ENCODE measurements at regions not wholly inside any gene's neighbourhood (a gene's known extent, or its start where the extent isn't known, plus 50 kb on each side); places are given as distances from the start of the nearest gene placed in this dataset.

DNA sequence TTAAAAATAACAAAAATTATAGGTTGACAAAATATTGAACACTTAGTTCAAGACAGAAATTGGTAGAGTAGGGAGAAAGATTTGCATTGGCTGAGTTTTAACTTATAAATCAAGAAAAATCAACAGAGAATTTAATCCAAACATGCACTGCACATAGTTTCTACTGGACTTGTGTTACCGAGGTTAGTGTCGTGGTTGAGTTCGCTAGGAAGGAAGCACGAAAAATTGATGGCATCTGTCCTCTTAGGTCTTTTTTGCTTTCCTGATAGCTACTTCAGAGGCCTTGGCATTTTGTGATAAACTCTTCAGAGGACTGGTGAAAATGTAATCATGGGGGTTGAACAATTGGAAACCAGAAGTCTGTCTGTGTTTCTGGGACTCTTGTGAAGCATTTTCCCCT lies 392.9 kb downstream of the NUAK1 start:
- no peak overlapping the region for H3K27ac Mint-ChIP-seq
- peaks cover 7% of the 10 kb centered on the region in 2 donors for H3K27me3 Mint-ChIP-seq
- no peaks in the 10 kb centered on the region for H3K4me1 Mint-ChIP-seq (ENCODE audit: low read depth in 2 of 2)
- H3K4me3 Mint-ChIP-seq, result no peak overlapping the region
- no peaks in the 10 kb centered on the region for H3K36me3 Mint-ChIP-seq
- ATAC-seq, result no peak
- H3K9me3 Mint-ChIP-seq, result no peaks in the 10 kb centered on the region
- DNase-seq (ENCODE audit: low spot score), result no peak

DNA sequence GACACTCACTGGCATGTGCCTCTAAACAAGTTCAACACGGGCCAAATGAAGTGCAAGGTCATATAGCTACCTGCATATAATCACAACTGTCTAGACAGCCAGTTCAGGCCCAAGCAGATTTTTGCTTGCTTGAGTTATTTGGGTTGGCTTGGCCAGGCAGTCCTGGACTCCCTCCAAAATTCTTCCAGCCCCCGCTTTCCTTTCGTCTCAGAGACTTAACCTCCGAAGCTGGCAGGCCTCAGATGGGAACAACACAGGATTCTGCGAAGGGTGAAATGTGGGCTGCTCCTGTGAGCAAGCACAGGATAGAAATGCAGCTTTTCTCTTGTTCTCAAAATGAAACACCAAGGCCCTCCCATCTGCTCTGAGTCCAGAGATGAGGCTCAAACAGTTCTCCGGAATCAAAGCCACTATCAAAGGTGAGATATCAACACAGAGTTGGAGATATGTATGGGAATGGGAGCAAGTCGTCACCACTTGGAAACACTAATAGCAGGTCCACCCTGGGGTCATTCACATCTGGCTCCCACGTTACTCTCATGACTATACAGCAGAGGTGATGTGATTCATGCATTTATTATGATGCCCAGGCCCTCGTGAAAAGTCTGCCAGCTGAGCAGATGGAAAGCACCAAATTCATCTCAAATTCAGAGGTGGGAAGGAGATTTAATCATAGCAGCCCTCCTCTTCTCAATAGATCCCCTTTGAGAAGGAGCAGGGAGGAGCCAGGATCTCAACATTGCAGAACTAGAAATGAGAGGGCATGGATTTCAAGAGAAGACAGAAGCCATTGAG lies 389.8 kb downstream of the NUAK1 start:
- Mint-ChIP-seq H3K36me3 (no peaks in the 10 kb centered on the region), H3K27ac (no peak overlapping the region), H3K4me1 (ENCODE audit: low read depth in 2 of 2) (no peaks in the 10 kb centered on the region), H3K9me3 (no peaks in the 10 kb centered on the region), H3K27me3 (peaks cover 0 to 7% of the 10 kb centered on the region in 2 donors), H3K4me3 (no peak overlapping the region)
- ATAC-seq (no peak), DNase-seq (ENCODE audit: low spot score) (no peak)

DNA sequence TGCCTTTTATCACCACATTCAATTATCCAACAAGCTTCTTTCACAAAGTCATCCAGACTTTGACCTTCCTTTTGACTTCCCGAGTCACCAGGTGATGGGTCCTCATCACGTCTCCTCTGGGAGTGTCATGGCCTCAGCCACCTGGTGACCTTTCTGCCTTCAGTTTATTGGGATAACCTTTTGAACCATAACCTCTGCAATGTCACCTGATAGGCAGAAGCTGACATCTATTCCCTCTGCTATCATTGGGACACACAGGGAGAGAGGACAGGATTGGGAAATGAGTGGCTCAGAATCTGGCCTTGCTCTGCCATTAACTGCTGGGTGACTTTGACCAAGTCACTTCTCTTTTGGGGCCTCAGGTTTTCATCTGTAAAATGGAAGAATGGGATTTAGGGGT lies 388.7 kb downstream of the NUAK1 start:
- Mint-ChIP-seq H3K36me3 (no peaks in the 10 kb centered on the region), H3K27me3 (peaks cover 0 to 6% of the 10 kb centered on the region in 2 donors), H3K9me3 (no peaks in the 10 kb centered on the region), H3K27ac (no peak overlapping the region), H3K4me1 (ENCODE audit: low read depth in 2 of 2) (no peaks in the 10 kb centered on the region), H3K4me3 (no peak overlapping the region)
- no peak for ATAC-seq
- DNase-seq (ENCODE audit: low spot score), result no peak

DNA sequence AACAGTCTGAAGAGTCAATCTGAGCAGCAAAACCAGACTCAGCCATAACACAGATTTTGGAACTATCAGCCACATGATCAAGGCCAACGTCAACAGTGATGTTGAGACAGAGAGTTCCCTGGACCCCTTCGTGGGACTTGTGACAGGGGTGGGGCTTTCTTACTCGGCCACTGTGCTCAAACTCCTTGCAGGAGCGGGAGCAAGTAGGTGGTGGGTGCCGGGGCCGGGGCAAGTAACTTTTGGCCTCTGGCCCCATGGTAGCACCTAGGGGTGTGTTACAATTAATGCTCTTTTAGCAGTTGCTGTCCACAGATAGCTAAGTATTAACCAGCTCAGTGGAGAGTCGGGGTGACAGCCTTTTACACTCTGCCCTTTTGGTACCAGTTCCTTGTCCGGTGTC lies 384.4 kb downstream of the NUAK1 start:
- Mint-ChIP-seq H3K27ac (no peak overlapping the region), H3K4me3 (no peak overlapping the region), H3K9me3 (no peaks in the 10 kb centered on the region), H3K4me1 (ENCODE audit: low read depth in 2 of 2) (no peaks in the 10 kb centered on the region), H3K27me3 (no peaks in the 10 kb centered on the region), H3K36me3 (no peaks in the 10 kb centered on the region)
- ATAC-seq (no peak), DNase-seq (ENCODE audit: low spot score) (no peak)

DNA sequence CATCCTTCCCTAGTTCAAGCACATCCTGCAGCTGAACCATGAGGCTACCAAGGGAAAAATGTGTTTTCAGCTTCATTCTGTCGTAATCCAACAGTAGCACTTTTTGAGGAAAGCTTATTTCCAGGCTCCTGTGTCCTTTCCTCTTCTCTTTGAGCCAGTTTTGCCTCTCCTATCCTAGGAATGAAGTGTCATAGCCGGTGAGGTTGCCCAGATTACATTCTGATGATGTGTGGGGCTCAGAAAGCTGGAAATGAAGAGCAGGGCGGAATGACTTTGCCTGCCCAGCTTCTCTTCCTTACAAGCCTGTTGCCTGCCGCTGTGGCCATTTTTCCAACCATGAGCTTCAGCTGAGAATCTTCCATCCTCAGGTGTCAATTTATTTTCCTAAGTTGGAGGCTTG lies 381.8 kb downstream of the NUAK1 start:
- no peak overlapping the region for H3K27ac Mint-ChIP-seq
- no peaks in the 10 kb centered on the region for H3K4me1 Mint-ChIP-seq (ENCODE audit: low read depth in 2 of 2)
- H3K4me3 Mint-ChIP-seq, result no peak overlapping the region
- ATAC-seq (no peak), DNase-seq (ENCODE audit: low spot score) (no peak)
- no peaks in the 10 kb centered on the region for H3K36me3 Mint-ChIP-seq
- H3K9me3 Mint-ChIP-seq, result no peaks in the 10 kb centered on the region
- H3K27me3 Mint-ChIP-seq, result no peaks in the 10 kb centered on the region

DNA sequence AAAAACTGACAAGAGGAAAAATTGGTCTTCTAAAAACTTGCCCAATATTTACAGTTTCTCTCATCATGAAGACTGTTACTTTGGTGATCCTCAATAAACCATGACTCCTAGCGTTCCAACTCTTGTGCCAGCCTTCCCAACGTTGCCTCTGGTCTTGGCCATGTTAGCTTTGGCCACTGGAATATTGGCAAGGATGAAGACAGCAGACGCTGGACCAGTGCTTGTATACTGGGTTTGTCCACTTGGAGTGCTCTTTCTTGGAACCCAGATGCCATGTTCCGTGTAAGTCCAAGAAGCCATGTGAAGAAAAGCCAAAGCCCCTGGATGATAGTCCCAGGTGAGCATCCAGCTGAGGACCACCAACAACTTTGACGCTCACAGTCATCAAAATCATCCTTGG lies 379.6 kb downstream of the NUAK1 start:
- Mint-ChIP-seq H3K36me3 (no peaks in the 10 kb centered on the region), H3K9me3 (peaks cover 4% of the 10 kb centered on the region), H3K4me3 (no peak overlapping the region), H3K4me1 (ENCODE audit: low read depth in 2 of 2) (no peaks in the 10 kb centered on the region), H3K27ac (no peak overlapping the region), H3K27me3 (peaks cover 5 to 10% of the 10 kb centered on the region in 2 donors)
- DNase-seq (ENCODE audit: low spot score), result no peak
- ATAC-seq, result no peak

DNA sequence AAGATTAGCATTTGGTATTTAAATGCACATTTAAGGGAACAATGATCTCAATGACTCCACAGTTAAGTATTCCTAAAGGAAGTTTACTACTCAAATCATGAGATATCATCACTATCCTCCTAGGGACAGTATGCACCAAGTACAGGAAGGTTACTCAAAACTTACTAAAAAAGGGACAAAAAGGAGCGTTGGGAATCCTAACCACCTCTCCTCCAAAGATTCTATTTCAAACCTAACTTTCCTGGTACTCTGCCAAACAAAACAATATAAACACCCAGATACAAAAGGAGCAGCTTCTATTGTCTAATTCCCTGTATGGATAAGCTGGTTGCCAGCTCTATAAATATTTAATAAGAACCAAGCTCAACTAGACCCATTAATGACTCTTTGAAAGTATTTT lies 377.7 kb downstream of the NUAK1 start:
- no peak for ATAC-seq
- Mint-ChIP-seq H3K4me1 (ENCODE audit: low read depth in 2 of 2) (no peaks in the 10 kb centered on the region), H3K27ac (no peak overlapping the region), H3K27me3 (peaks cover 8 to 10% of the 10 kb centered on the region in 2 donors), H3K36me3 (no peaks in the 10 kb centered on the region), H3K4me3 (no peak overlapping the region), H3K9me3 (peaks cover 4% of the 10 kb centered on the region)
- DNase-seq (ENCODE audit: low spot score), result no peak

DNA sequence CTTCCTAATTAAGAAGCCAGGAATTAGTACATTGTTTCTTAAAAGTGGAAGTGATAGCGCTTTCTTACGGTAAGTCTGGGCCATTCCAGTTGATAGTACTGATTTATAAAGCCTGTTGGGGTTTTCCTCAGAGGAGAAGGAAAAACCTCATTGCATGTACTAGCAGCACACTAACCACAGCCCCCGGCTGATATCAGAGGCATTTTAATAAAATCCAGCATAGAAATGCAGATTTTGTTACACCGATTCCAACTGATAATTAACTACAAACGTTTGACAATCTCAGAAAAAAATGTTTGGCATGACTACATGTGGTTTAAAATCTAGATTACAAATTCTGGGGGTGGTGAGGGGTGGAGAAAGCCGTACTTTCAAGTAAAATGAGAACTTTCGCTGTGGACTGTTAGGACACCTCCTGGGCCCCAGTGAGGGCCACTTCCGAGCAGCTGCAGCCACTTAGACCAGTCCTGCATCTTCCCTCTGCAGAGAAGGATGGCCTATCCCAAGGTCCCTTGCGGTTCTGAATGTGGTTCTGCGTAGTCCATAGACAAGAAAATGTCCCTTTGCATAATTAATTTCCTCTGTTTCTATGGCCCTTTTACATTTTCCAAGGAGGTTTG lies 374.4 kb downstream of the NUAK1 start:
- DNase-seq (ENCODE audit: low spot score), result no peak
- Mint-ChIP-seq H3K27ac (no peak overlapping the region), H3K27me3 (peaks cover 13 to 19% of the 10 kb centered on the region in 2 donors), H3K9me3 (peaks cover 4% of the 10 kb centered on the region), H3K4me3 (no peak overlapping the region), H3K36me3 (no peaks in the 10 kb centered on the region), H3K4me1 (ENCODE audit: low read depth in 2 of 2) (no peaks in the 10 kb centered on the region)
- no peak for ATAC-seq

DNA sequence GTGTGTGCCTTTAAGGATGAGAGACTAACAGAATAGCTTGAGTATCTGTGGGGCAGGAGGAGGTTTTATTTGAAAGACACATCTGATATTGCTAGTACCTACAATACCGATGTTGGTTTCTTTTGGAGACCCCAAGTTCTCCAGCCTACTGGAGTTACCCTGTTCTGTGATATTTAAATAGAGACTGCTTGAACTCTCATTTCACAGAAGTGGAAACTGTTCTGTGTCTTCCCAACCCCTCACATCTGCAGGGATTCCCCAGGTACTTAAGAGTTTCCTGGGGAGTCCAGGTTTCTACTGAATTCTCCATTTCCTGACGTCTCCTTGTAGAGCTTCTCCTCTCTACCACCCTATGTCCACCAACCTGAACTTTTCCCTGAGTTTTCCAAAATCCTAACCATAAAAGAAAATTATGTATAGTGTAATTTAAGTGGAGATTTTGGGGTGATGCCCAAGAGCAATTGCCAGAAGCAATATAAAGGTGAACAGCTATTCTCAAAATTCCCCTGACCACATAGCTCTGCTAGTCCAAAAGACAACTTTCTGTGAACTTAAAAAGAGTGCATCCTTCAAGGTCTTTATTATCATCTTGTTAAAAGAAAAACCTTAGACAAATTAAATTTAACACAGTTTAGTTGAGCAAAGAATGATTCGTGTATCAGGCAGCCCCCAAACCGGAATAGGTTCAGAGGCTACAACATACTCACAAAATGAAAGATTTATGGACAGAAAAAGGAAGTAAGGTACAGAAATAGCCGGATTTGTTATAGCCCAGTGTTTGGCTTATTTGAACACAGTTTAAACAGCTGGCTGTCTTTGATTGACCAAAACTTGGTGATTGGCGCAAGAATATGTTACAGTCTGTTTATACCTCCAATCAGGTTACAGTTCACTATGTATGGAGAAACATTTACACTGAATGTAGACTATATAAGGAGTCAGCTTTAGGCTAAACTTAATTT lies 373.4 kb downstream of the NUAK1 start:
- DNase-seq (ENCODE audit: low spot score) (no peak), ATAC-seq (no peak)
- no peaks in the 10 kb centered on the region for H3K4me1 Mint-ChIP-seq (ENCODE audit: low read depth in 2 of 2)
- H3K27ac Mint-ChIP-seq, result no peak overlapping the region
- peaks cover 13 to 19% of the 10 kb centered on the region in 2 donors for H3K27me3 Mint-ChIP-seq
- no peak overlapping the region for H3K4me3 Mint-ChIP-seq
- H3K36me3 Mint-ChIP-seq, result no peaks in the 10 kb centered on the region
- H3K9me3 Mint-ChIP-seq, result peaks cover 4% of the 10 kb centered on the region

DNA sequence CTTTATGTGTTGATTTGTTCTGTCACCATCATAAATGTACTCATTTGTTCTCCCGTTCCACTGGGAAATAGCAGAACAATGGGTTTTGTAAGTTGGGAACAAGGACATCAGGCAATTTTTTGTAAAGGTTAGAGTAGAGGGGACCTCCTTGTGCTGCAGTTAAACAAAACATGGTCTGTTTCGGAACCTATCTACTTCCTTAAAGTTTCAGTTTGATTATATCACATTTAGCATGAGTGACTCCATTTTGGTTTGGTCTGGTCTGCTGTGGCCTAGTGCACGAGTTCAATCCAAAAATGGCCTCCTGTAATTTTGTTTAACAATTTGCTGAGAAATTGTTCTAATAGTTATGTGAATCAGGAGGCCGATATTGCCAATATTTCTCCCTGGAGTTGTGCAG lies 372.7 kb downstream of the NUAK1 start:
- DNase-seq (ENCODE audit: low spot score) (no peak), ATAC-seq (no peak)
- peaks cover 4% of the 10 kb centered on the region for H3K9me3 Mint-ChIP-seq
- H3K27me3 Mint-ChIP-seq, result peaks cover 15 to 24% of the 10 kb centered on the region in 2 donors
- no peaks in the 10 kb centered on the region for H3K36me3 Mint-ChIP-seq
- H3K27ac Mint-ChIP-seq, result no peak overlapping the region
- no peak overlapping the region for H3K4me3 Mint-ChIP-seq
- H3K4me1 Mint-ChIP-seq (ENCODE audit: low read depth in 2 of 2), result no peaks in the 10 kb centered on the region

DNA sequence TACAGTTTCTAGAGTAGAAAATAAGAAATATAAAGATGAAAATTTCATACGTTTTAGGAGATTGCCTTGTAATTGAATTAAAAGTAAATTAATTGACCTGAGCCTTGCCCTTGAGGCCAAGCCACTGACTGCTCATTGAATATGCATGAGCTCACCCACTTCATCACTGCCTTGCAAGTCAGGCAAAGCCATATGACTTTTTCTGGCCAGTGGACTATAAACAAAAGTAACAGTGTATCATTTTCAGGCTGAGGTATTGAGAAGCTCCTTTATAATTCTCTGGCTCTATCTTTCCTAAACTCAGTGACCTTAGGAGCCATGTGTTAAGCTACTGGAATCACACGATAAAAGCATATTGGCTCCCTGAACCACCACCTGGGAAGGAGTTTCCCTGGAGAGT lies 369.3 kb downstream of the NUAK1 start:
- H3K4me1 Mint-ChIP-seq (ENCODE audit: low read depth in 2 of 2), result no peaks in the 10 kb centered on the region
- no peaks in the 10 kb centered on the region for H3K9me3 Mint-ChIP-seq
- peaks cover 14 to 24% of the 10 kb centered on the region in 2 donors for H3K27me3 Mint-ChIP-seq
- DNase-seq (ENCODE audit: low spot score) (no peak), ATAC-seq (no peak)
- no peaks in the 10 kb centered on the region for H3K36me3 Mint-ChIP-seq
- no peak overlapping the region for H3K27ac Mint-ChIP-seq
- H3K4me3 Mint-ChIP-seq, result no peak overlapping the region

DNA sequence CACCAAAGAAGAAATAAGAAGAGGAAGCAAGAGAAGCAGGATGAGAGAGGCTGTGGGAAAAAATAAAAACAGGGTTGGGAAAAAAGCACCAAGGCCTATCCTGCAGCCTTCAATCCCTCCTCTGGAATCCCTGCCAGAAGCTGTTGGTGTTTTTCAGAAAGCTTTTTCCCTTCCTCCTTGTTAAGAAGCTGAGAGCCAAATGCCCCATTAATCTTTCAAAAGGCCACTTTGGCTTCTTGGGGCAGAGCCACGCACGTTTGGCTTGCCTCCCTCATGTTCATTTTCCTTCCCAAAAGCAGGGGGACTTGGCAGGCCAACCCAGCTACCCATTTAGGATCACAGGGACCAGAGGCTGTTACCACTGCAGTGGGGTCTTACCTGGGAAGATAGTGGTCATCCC lies 365.3 kb downstream of the NUAK1 start:
- Mint-ChIP-seq H3K4me1 (ENCODE audit: low read depth in 2 of 2) (no peaks in the 10 kb centered on the region), H3K36me3 (no peaks in the 10 kb centered on the region), H3K9me3 (no peaks in the 10 kb centered on the region), H3K27me3 (peaks cover 6 to 15% of the 10 kb centered on the region in 2 donors), H3K27ac (no peak overlapping the region), H3K4me3 (no peak overlapping the region)
- DNase-seq (ENCODE audit: low spot score) (no peak), ATAC-seq (no peak)

DNA sequence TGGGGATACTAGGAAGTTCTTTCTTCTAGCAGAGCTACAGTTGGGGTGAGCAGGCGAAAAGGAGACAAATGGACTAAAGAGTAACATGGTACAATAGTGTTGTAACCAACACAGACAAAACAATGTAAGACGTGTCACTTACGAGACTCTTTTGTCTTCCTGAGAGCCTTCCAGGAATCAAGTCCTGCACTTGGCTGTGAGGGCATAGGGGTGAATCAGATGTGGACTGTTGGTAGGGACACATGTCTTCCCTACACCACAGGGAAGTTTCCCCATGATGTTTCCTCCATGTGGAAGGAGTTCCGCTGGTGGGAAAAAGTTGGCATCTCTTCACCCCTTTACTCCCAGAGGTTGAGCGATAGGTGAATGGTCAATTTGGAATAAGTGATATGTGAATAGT lies 364.7 kb downstream of the NUAK1 start:
- H3K27ac Mint-ChIP-seq, result no peak overlapping the region
- ATAC-seq, result no peak
- no peak overlapping the region for H3K4me3 Mint-ChIP-seq
- no peak for DNase-seq (ENCODE audit: low spot score)
- H3K36me3 Mint-ChIP-seq, result no peaks in the 10 kb centered on the region
- no peaks in the 10 kb centered on the region for H3K4me1 Mint-ChIP-seq (ENCODE audit: low read depth in 2 of 2)
- peaks cover 6 to 15% of the 10 kb centered on the region in 2 donors for H3K27me3 Mint-ChIP-seq
- no peaks in the 10 kb centered on the region for H3K9me3 Mint-ChIP-seq

DNA sequence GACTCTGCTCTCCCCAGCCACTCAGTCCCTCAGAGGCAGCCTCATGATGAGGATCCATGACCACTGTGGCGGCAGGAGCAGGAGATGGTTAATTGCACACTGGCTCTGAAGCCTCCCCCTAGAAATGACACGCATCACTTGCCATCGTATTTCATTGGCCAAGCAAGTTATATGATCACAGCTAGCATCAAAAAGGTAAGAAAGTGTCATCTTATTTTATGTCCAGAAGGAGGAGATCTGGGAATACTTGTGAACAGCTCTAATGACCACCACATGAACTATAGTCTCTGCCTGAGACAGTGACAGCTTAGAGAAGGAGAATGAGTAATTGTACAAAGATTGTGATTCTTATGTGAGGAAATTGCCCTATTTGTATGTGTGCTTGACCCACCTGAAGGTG lies 363.4 kb downstream of the NUAK1 start:
- Mint-ChIP-seq H3K36me3 (no peaks in the 10 kb centered on the region), H3K4me1 (ENCODE audit: low read depth in 2 of 2) (no peaks in the 10 kb centered on the region), H3K9me3 (no peaks in the 10 kb centered on the region), H3K27ac (no peak overlapping the region), H3K27me3 (peaks cover 6 to 15% of the 10 kb centered on the region in 2 donors), H3K4me3 (no peak overlapping the region)
- no peak for ATAC-seq
- DNase-seq (ENCODE audit: low spot score), result no peak
